ENCODE measurements at regions not wholly inside any gene's neighbourhood (a gene's known extent, or its start where the extent isn't known, plus 50 kb on each side); places are given as distances from the start of the nearest gene placed in this dataset.

DNA sequence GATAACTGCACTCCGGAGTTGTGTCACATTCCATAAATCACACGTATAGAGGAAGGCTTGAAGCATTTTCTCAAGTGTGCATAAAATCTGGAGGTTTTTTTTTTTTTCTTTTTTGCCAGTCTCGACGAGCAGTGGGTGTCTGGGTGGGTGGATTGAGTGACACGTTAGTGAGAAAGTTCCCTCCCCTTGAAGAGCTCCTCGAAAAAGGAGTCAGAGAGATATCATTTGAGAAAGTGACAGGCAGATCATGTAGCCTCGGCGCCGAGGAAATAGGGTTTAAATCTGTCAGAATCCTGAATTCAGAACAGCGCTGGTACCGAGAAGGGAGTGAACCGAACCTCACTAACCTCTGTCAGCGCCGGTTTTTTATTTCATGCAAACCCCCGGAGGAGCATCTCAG is 269.5 kb upstream of the ARID1B start:
- no peak for TF ChIP-seq POLR2AphosphoS5 (IDR thresholded peaks at IDR 0.05)
- no peak for TF ChIP-seq POLR2A (IDR thresholded peaks at IDR 0.05)
- TF ChIP-seq, protein P1, sequence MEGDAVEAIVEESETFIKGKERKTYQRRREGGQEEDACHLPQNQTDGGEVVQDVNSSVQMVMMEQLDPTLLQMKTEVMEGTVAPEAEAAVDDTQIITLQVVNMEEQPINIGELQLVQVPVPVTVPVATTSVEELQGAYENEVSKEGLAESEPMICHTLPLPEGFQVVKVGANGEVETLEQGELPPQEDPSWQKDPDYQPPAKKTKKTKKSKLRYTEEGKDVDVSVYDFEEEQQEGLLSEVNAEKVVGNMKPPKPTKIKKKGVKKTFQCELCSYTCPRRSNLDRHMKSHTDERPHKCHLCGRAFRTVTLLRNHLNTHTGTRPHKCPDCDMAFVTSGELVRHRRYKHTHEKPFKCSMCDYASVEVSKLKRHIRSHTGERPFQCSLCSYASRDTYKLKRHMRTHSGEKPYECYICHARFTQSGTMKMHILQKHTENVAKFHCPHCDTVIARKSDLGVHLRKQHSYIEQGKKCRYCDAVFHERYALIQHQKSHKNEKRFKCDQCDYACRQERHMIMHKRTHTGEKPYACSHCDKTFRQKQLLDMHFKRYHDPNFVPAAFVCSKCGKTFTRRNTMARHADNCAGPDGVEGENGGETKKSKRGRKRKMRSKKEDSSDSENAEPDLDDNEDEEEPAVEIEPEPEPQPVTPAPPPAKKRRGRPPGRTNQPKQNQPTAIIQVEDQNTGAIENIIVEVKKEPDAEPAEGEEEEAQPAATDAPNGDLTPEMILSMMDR (IDR thresholded peaks at IDR 0.05): no peak

All from stomach (tissue), 4 donors.